ENCODE measurements at regions not wholly inside any gene's neighbourhood (a gene's known extent, or its start where the extent isn't known, plus 50 kb on each side); places are given as distances from the start of the nearest gene placed in this dataset.

DNA sequence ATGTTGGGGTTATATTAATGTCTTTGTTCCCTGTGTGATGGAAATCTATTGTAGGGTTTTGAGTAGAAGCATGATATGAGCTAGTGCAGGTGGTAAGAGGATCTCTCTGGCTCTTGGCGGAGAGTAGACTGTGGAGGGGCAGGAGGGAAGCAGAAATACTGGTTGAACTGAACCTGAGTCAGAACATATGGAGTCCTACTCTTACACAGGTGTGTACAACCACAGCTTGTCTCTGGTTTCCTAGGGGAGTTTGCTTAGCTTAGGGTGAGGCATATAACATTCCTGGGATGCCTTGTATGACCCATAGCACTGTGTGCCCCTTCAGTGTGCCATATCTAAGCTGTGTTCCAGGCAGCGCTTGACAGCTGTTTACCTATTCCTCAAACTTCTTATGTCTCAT is 97.3 kb upstream of the GCFC2 start:
- H3K4me3 ChIP-seq (replicated peaks in 1 of 3; ENCODE audit: low read depth in 2 of 3, low read length in 3 of 3): no peak overlapping the region
- no peak overlapping the region for H2AFZ ChIP-seq (ENCODE audit: insufficient read depth, low read depth, low read length, poor library complexity, severe bottlenecking)
- no peaks in the 10 kb centered on the region for H3K27me3 ChIP-seq (ENCODE audit: control insufficient read depth in 2 of 2, insufficient read depth in 2 of 2, low read length in 2 of 2)
- no peaks in the 10 kb centered on the region for H3K79me2 ChIP-seq (ENCODE audit: insufficient read depth, low read length)
- peaks cover 0 to 4% of the 10 kb centered on the region in 2 donors for H3K9me3 ChIP-seq (replicated peaks in 1 of 2; ENCODE audit: control insufficient read depth in 1 of 2, insufficient read depth in 1 of 2, low read length in 2 of 2)
- TF ChIP-seq, protein P1, sequence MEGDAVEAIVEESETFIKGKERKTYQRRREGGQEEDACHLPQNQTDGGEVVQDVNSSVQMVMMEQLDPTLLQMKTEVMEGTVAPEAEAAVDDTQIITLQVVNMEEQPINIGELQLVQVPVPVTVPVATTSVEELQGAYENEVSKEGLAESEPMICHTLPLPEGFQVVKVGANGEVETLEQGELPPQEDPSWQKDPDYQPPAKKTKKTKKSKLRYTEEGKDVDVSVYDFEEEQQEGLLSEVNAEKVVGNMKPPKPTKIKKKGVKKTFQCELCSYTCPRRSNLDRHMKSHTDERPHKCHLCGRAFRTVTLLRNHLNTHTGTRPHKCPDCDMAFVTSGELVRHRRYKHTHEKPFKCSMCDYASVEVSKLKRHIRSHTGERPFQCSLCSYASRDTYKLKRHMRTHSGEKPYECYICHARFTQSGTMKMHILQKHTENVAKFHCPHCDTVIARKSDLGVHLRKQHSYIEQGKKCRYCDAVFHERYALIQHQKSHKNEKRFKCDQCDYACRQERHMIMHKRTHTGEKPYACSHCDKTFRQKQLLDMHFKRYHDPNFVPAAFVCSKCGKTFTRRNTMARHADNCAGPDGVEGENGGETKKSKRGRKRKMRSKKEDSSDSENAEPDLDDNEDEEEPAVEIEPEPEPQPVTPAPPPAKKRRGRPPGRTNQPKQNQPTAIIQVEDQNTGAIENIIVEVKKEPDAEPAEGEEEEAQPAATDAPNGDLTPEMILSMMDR (IDR thresholded peaks at IDR 0.05): no peak
- intact Hi-C loops (cut with micrococcal nuclease): no loop called here
- no peaks in the 10 kb centered on the region for H4K20me1 ChIP-seq (ENCODE audit: insufficient read depth, low read length)
- no peaks in the 10 kb centered on the region for H3K36me3 ChIP-seq (replicated peaks in 1 of 2; ENCODE audit: control insufficient read depth in 1 of 2, insufficient read depth in 2 of 2, low read length in 2 of 2)
- no peak overlapping the region for H3K9ac ChIP-seq (ENCODE audit: insufficient read depth, low read length, poor library complexity, severe bottlenecking)
- Mint-ChIP-seq H3K4me3 (no peak overlapping the region), H3K4me1 (no peaks in the 10 kb centered on the region), H3K27me3 (ENCODE audit: low read depth in 3 of 3) (no peaks in the 10 kb centered on the region), H3K36me3 (no peaks in the 10 kb centered on the region), H3K9me3 (peaks cover 0 to 13% (median 1%) of the 10 kb centered on the region in 7 donors), H3K27ac (no peak overlapping the region)
- no peak for DNase-seq
- H3K27ac ChIP-seq (ENCODE audit: low read depth in 1 of 2, low read length in 2 of 2): no peak overlapping the region
- H3K4me2 ChIP-seq (replicated peaks; ENCODE audit: extremely low read depth, low read length, poor library complexity, severe bottlenecking): no peak overlapping the region
- no peaks in the 10 kb centered on the region for H3K4me1 ChIP-seq (ENCODE audit: control insufficient read depth in 1 of 2, insufficient read depth in 2 of 2, low read length in 2 of 2)
- WGBS (ENCODE audit: insufficient coverage): 100% methylated on average over 1 of the region's 2 CpGs

DNA sequence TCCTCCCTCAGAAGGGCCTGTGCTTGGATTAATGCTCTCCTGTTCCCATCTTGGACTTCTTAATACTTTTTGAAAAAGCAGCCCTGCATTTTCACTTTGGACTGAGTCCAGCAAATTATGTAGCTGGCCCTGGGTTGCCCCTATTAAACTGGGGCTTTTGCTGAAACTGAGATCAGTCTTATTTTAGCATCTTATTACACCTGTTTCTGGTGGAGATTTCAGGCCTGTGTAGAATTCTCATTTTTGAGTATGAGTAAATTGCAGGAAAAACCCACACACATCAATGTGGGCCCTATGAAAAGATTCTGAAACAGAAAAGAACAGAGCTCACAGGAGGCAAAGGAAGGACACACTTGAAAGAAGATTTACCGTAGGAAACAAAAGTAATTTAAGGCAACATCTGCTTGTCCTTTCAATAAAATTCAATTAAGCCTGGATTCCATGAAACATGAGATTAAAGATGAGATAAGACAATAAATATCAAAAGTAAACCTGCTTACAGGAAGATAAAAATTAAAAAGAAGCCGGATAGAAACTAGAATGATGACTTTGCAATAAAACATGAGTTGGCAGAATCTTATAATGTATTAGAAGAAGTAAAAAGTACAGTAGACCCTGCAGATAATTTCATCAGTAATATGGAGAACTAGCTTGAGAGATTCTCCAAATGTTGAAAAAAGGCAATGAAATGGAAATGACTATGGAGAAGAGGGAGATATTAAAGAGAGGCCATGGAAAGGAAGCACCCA is 90.7 kb upstream of the GCFC2 start:
- Histone ChIP-seq H3K9me3 (replicated peaks in 1 of 2; ENCODE audit: control insufficient read depth in 1 of 2, insufficient read depth in 1 of 2, low read length in 2 of 2) (peaks cover 0 to 4% of the 10 kb centered on the region in 2 donors), H3K4me2 (replicated peaks; ENCODE audit: extremely low read depth, low read length, poor library complexity, severe bottlenecking) (no peak overlapping the region), H3K36me3 (replicated peaks in 1 of 2; ENCODE audit: control insufficient read depth in 1 of 2, insufficient read depth in 2 of 2, low read length in 2 of 2) (no peaks in the 10 kb centered on the region), H4K20me1 (ENCODE audit: insufficient read depth, low read length) (no peaks in the 10 kb centered on the region), H3K27me3 (ENCODE audit: control insufficient read depth in 2 of 2, insufficient read depth in 2 of 2, low read length in 2 of 2) (no peaks in the 10 kb centered on the region), H3K79me2 (ENCODE audit: insufficient read depth, low read length) (no peaks in the 10 kb centered on the region), H2AFZ (ENCODE audit: insufficient read depth, low read depth, low read length, poor library complexity, severe bottlenecking) (no peak overlapping the region), H3K27ac (ENCODE audit: low read depth in 1 of 2, low read length in 2 of 2) (no peak overlapping the region), H3K4me3 (replicated peaks in 1 of 3; ENCODE audit: low read depth in 2 of 3, low read length in 3 of 3) (no peak overlapping the region), H3K9ac (ENCODE audit: insufficient read depth, low read length, poor library complexity, severe bottlenecking) (no peak overlapping the region), H3K4me1 (ENCODE audit: control insufficient read depth in 1 of 2, insufficient read depth in 2 of 2, low read length in 2 of 2) (no peaks in the 10 kb centered on the region)
- no peak for DNase-seq
- TF ChIP-seq, protein P1 (IDR thresholded peaks at IDR 0.05): no peak
- H3K27ac Mint-ChIP-seq: no peak overlapping the region
- WGBS (ENCODE audit: insufficient coverage): no CpG with 5 or more reads among the region's 2 CpGs
- no peaks in the 10 kb centered on the region for H3K36me3 Mint-ChIP-seq
- no peak overlapping the region for H3K4me3 Mint-ChIP-seq
- H3K9me3 Mint-ChIP-seq: peaks cover 0 to 6% (median 0%) of the 10 kb centered on the region in 7 donors
- no peaks in the 10 kb centered on the region for H3K27me3 Mint-ChIP-seq (ENCODE audit: low read depth in 3 of 3)
- intact Hi-C loops (cut with micrococcal nuclease): no loop called here
- H3K4me1 Mint-ChIP-seq: no peaks in the 10 kb centered on the region
